Stomach (tissue), 8 donors: ENCODE measurements at regions not wholly inside any gene's neighbourhood (a gene's known extent, or its start where the extent isn't known, plus 50 kb on each side); places are given as distances from the start of the nearest gene placed in this dataset.

Experiments
- DNase-seq, 2 donors: peaks; one replicate each; pipeline versions ENCODE4 v3.0.0 to v3.0.0-alpha.2; 2013 to 2019
- H3K27ac ChIP-seq, 5 donors: fragments of 200-600 bp in 4 of 5; sonication (generic) in 4 of 5; one replicate each; pipeline ENCODE4 v1.5.1; 2013 to 2019; ENCODE audit warnings: mild to moderate bottlenecking in 1 of 5, moderate library complexity in 1 of 5
- H3K27me3 ChIP-seq, 3 donors: fragments of 200-600 bp; sonication (generic); one replicate each; pipeline ENCODE4 v1.5.1; 2017 to 2019; ENCODE audit warnings: mixed run types in 1 of 3
- H3K36me3 ChIP-seq, 4 donors: fragments of 200-600 bp; sonication (generic); 1 replicate in 3 of 4; 2 replicates in 1 of 4; pipeline ENCODE4 v1.5.1; 2016 to 2019
- H3K4me1 ChIP-seq, 4 donors: fragments of 200-600 bp; sonication (generic); one replicate each; pipeline ENCODE4 v1.5.1; 2016 to 2019
- H3K4me3 ChIP-seq, 4 donors: fragments of 200-600 bp; sonication (generic) in 3 of 4; one replicate each; pipeline ENCODE4 v1.5.1; 2016 to 2019; ENCODE audit warnings: mild to moderate bottlenecking in 1 of 4
- H3K9me3 ChIP-seq, 4 donors: fragments of 200-600 bp; sonication (generic); one replicate each; pipeline ENCODE4 v1.5.1; 2016 to 2019
- CTCF ChIP-seq, 7 experiments: fragments of 450-650 bp in 4 of 7; fragments of 200-600 bp in 3 of 7; sonication (generic) in 3 of 7; IDR thresholded peaks; one replicate each; pipeline ENCODE4 v1.5.1; 2016 to 2019; ENCODE audit warnings: antibody characterized with exemption in 7 of 7, control low read depth in 2 of 7, mild to moderate bottlenecking in 1 of 7
- EP300 ChIP-seq: sonication (generic); formaldehyde crosslinking; IDR thresholded peaks from one replicate; pipeline ENCODE4 v1.6.1; 2017; ENCODE audit warnings: antibody characterized with exemption
- POLR2A ChIP-seq, 4 donors: fragments of 450-650 bp; IDR thresholded peaks; one replicate each; pipeline ENCODE4 v1.6.1; 2016; ENCODE audit warnings: antibody characterized with exemption in 4 of 4, control low read depth in 2 of 4, mild to moderate bottlenecking in 1 of 4, moderate library complexity in 1 of 4
- POLR2AphosphoS5 ChIP-seq, 3 donors: sonication (generic); formaldehyde crosslinking; IDR thresholded peaks; one replicate each; pipeline ENCODE4 v1.6.1; 2016; ENCODE audit warnings: antibody characterized with exemption in 3 of 3
- WGBS, 5 donors: extraction: QIAGEN DNeasy Blood & Tissue Kit in 3 of 5; methylation state at CpG; one replicate each; pipeline versions ENCODE4 v1.1.5 to v1.1.7; 2013 to 2018; 5-methylcytosine and 5-hydroxymethylcytosine counted together
- intact Hi-C: fragments of 100-400 bp; cut with DNase I; formaldehyde crosslinking; loops from one replicate; pipeline ENCODE4 v1.15.1; 2023; ENCODE audit warnings: low total_unique reads
- donor health status: healthy with polysubstance abuse.
- donor health status: Bipolar disorder and iron deficiency.
- donor health status: healthy.

GRCh38 chr1:87505391-87505983, 176.8 kb downstream of the LMO4 start:
- Histone ChIP-seq H3K4me3 (no peak overlapping the region), H3K27me3 (no peaks in the 10 kb centered on the region), H3K27ac (peak overlapping the region in 1 of 5 donors; percentile 41), H3K9me3 (no peaks in the 10 kb centered on the region), H3K36me3 (no peaks in the 10 kb centered on the region), H3K4me1 (peaks cover 0 to 8% (median 2%) of the 10 kb centered on the region in 4 donors)
- WGBS, 5 donors = 28 to 50% (median 42%) methylated on average over 9 of the region's 9 CpGs
- no peak for DNase-seq
- no peak for TF ChIP-seq POLR2AphosphoS5 (IDR thresholded peaks at IDR 0.05)
- TF ChIP-seq POLR2A (IDR thresholded peaks at IDR 0.05) = no peak
- TF ChIP-seq CTCF (IDR thresholded peaks at IDR 0.05) = no peak
- no peak for TF ChIP-seq EP300
- intact Hi-C loops = no loop called here

- WGBS, 5 donors = 60 to 69% (median 63%) methylated on average over 8 of the region's 8 CpGs
- H3K4me3 ChIP-seq = no peak overlapping the region
- TF ChIP-seq CTCF (IDR thresholded peaks at IDR 0.05) (no peak), POLR2AphosphoS5 (IDR thresholded peaks at IDR 0.05) (no peak), EP300 (no peak), POLR2A (IDR thresholded peaks at IDR 0.05) (no peak)
- no peak for DNase-seq
- peaks cover 0 to 8% (median 2%) of the 10 kb centered on the region in 4 donors for H3K4me1 ChIP-seq
- no peak overlapping the region for H3K27ac ChIP-seq
- no peaks in the 10 kb centered on the region for H3K9me3 ChIP-seq
- no peaks in the 10 kb centered on the region for H3K27me3 ChIP-seq
- no peaks in the 10 kb centered on the region for H3K36me3 ChIP-seq
- intact Hi-C loops = no loop called here
Observed at GRCh38 chr1:87506147-87506546, 177.5 kb downstream of the LMO4 start.

GRCh38 chr1:87508247-87508787, 179.6 kb downstream of the LMO4 start:
- WGBS, 5 donors = 41 to 67% (median 48%) methylated on average over 1 of the region's 1 CpG
- Histone ChIP-seq H3K9me3 (no peaks in the 10 kb centered on the region), H3K4me1 (peaks cover 0 to 8% (median 2%) of the 10 kb centered on the region in 4 donors), H3K4me3 (no peak overlapping the region), H3K27ac (no peak overlapping the region), H3K27me3 (no peaks in the 10 kb centered on the region), H3K36me3 (no peaks in the 10 kb centered on the region)
- TF ChIP-seq CTCF (IDR thresholded peaks at IDR 0.05) (no peak), POLR2AphosphoS5 (IDR thresholded peaks at IDR 0.05) (no peak), EP300 (no peak), POLR2A (IDR thresholded peaks at IDR 0.05) (no peak)
- intact Hi-C loops = no loop called here
- no peak for DNase-seq

GRCh38 chr1:87510540-87510939, 181.9 kb downstream of the LMO4 start:
- H3K27me3 ChIP-seq = no peaks in the 10 kb centered on the region
- DNase-seq = no peak
- TF ChIP-seq CTCF (IDR thresholded peaks at IDR 0.05) (no peak), EP300 (no peak), POLR2A (IDR thresholded peaks at IDR 0.05) (no peak), POLR2AphosphoS5 (IDR thresholded peaks at IDR 0.05) (no peak)
- no peak overlapping the region for H3K27ac ChIP-seq
- H3K4me1 ChIP-seq = peaks cover 0 to 5% (median under 1%) of the 10 kb centered on the region in 4 donors
- intact Hi-C loops = no loop called here
- no peaks in the 10 kb centered on the region for H3K36me3 ChIP-seq
- 88 to 95% (median 93%) methylated on average over 3 of the region's 3 CpGs for WGBS, 5 donors
- no peak overlapping the region for H3K4me3 ChIP-seq
- no peaks in the 10 kb centered on the region for H3K9me3 ChIP-seq
